HG03439 (cell line): ENCODE measurements at regions not wholly inside any gene's neighbourhood (a gene's known extent, or its start where the extent isn't known, plus 50 kb on each side); places are given as distances from the start of the nearest gene placed in this dataset.

Experiments used
- ATAC-seq: cut with Tn5 transposase; IDR thresholded peaks from one replicate; pipeline ENCODE4 v1.9.1; 2021; ENCODE audit warnings: mild to moderate bottlenecking, moderate library complexity; ENCODE audit not compliant: unreplicated experiment

DNA sequence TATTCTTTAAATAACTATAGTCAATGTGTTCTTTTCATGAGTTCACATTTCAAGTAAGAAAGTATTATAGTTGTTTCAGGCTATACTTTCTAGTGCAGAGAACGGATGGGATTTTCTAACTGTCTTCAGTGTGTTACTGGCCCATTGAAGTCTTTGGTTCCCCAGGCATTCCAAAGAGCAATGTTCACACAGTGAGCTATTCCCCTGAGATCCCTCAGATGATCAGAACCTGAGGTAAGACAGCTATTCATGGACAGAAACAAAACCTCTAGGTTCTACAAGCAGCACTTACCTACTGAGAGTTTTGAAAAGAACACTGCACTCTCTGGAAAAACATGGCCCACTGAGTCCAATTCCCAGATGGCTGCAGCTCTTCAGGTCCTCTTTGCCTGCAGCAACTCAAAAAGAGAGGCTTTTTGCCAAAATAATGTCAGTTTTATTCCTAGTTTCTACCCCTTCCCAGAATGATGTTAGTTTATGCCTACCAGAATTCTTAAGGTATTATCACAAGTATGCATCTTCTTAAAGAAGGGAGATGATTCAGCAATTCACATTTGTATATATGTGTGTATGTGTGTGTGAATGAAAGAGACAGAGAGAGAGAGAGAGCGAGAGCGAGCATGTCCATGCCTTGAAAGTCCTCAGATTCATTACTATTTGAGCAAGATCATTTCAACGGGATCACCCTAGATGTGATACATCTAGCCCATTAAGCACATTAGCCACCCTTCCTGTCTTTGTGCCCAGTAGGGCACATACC lies 146.1 kb downstream of the PDHA2 start:
- ATAC-seq: no peak

DNA sequence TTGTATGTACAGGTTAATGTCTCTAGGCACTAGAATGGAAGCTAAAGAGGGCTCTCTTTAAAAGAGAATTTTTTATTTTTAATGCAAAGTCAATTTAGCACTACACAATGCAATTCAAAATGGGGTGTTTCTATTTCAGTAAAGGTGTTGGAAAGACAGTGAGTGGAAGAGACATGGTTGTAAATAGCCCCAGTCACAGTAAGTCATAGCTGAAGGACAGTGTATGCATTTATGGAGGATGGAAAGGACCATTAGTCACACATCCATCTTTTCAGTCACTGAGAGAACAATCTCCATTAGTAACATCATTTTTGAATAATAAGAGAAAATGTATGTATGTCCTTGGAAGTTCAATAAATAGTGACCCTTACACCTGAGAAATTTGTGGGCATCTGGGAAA lies 148.0 kb downstream of the PDHA2 start:
- no peak for ATAC-seq

GRCh38 chr4:95998311-95998710 lies 158.4 kb downstream of the PDHA2 start:
- no peak for ATAC-seq

DNA sequence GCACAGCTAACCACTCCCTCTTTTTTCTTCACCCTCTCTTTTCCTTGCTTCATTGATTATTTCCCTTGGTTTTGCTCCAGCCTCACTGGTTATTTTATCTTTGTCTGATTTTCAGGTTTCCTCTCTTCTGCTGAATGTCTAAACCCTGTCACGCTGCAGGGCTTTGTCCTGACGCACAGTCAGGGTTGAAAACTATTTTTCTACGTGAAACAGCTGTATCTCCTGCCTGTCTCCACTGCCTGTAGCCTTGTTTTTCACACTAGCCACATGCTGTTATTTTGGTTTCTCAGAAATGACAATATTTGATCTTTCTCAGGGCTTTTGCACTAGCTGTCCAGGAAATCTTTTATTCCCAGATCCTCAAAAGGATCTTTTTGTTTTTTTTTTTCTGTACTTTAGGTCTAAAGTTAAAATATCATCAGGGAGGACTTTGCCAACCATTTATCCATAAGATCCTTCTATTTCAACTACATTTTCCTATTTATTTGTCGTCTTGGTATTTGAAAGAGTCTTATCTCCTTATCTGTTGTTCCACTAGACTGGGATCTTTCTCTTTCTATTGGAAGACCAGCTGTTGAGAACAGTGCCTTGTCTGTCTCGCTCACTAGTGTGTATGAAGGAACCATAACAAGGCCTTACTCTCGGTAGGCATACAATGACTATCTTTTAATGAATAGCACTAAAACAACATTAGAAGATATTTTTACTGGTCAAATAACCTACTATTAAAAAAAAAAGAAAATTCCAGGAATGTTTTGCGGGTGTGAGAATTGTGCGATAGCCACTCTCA lies 164.3 kb downstream of the PDHA2 start:
- ATAC-seq: no peak

GRCh38 chr4:96009427-96010119 lies 169.7 kb downstream of the PDHA2 start:
- no peak for ATAC-seq

DNA sequence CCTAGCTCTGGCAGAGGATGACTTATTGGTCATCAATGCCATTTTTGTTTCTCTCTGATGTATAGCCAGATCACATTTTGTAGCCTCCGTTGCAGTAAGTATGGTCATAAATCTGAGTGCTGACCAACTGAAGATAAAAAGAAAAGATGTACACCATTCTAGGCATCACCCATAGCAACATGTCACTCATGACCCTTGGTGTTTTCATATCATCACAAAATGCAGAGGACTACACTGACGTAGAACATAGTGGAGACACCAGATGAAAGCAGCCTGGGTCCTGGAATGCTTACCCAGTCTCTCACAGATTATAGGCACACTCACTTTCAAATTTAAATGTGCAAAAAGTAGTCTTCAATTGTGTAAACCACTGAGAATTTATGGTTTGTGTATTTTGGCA lies 172.8 kb downstream of the PDHA2 start:
- ATAC-seq: no peak

DNA sequence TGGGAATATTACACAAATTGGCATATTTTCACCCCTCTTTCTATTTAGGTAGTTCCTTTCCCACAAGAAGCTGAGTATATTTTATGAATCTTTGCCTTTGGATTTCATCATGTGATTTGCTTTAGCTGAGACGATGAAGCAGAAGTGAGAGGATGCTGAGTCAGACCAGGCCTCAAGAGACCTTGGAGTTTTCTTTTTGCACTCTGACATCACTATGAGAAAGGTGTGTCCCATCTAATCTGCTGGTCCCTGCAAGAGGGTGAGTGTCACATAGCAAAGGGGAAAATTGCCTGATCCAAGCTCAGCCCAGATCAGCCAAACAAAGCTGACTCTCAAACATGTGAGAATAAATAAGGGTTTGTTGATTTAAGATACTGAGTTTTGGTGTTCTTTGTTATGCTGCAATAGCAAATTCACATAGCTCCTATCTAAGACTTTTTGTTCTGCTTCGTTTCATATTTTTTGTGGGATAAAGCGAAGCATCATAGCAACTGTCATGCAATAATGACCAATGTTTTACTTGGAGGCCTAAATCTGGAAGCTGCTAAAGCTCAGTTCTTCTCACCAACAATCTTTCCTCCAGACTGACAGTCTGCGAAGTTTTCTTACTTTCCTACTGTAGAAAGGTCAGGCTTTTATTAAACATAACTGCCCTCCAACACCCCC lies 176.9 kb downstream of the PDHA2 start:
- ATAC-seq: peak; percentile 71

- ATAC-seq: no peak
These were observed 185.1 kb downstream of the PDHA2 start for GRCh38 chr4:96025011-96025410.

DNA sequence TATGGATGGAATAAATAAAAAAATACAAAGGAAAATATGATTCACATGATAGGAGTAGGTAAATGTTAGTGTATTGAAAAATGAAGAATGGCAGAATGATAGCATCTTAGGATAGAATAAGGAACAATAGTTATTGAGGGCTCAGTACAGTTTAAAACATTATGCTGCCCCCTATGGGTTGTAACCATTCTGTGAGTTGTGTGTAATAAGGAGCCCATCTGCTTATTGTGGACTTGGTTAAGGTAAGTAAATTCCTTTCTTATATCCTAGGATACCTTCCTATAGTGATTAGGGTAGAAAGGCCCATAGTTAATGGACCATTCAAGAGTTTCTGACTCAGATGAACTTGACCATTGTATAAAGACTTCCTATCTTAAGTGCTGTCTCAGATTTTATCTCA lies 195.8 kb downstream of the PDHA2 start:
- ATAC-seq: no peak

- ATAC-seq: no peak
These were observed 196.9 kb downstream of the PDHA2 start for GRCh38 chr4:96036781-96037180.

- no peak for ATAC-seq
These were observed 197.8 kb downstream of the PDHA2 start for GRCh38 chr4:96037705-96038104.

GRCh38 chr4:96039217-96039616 lies 199.3 kb downstream of the PDHA2 start:
- no peak for ATAC-seq

GRCh38 chr4:96039803-96040436 lies 200.0 kb downstream of the PDHA2 start:
- no peak for ATAC-seq

- no peak for ATAC-seq
These were observed 205.1 kb downstream of the PDHA2 start for GRCh38 chr4:96044971-96045370.

- no peak for ATAC-seq
These were observed 212.9 kb downstream of the PDHA2 start for GRCh38 chr4:96052827-96053226.

- ATAC-seq: no peak
These were observed 216.5 kb downstream of the PDHA2 start for GRCh38 chr4:96056346-96056934.

DNA sequence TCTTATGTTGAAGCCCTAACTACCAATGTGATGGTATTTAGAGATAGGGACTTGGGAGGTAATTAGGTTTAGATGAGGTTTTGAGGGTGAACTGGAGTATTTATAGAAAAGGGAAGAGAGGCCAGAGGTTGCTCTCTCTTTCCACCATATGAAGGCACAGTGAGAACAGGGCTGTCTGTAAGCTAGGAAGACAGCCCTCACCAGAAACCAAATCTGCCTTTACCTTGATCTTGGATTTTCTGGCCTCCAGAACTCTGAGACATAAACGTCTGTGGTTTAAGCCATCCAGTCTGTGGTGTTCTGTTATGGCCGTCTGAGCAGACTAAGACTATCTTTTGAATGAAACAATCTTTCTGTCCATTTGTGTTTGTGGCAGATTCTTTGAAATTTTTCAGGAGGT lies 223.7 kb downstream of the PDHA2 start:
- no peak for ATAC-seq

DNA sequence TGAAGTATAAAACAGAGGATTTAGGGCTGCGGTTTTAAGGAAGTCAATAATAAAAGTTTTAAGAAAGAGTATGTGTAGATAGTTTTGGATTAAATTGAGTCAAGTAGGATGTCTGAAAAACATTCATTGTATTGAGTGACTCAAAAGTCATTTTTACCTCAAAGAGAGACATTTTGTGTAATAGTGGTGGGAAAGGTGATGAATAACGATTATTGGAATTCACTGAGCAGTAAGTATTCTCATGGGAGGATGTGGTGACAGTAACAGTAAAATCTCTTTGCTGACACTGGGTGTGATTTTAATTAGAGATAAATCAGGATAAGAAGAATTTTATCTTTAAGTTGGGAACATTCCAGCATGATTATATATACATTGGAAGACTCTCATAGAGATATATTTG lies 233.6 kb downstream of the PDHA2 start:
- no peak for ATAC-seq

- ATAC-seq: no peak
These were observed 252.3 kb downstream of the PDHA2 start for GRCh38 chr4:96092151-96092705.

GRCh38 chr4:96093057-96093456 lies 253.2 kb downstream of the PDHA2 start:
- no peak for ATAC-seq
